ENCODE measurements at regions not wholly inside any gene's neighbourhood (a gene's known extent, or its start where the extent isn't known, plus 50 kb on each side); places are given as distances from the start of the nearest gene placed in this dataset.

- CTCF ChIA-PET = no interaction called here
- Histone ChIP-seq H3K4me3 (ENCODE audit: control extremely low read depth in 1 of 5, extremely low read depth in 1 of 5, insufficient read depth in 1 of 5, low read depth in 2 of 5, low read length in 4 of 5) (no peak overlapping the region), H3K4me2 (replicated peaks; ENCODE audit: low read depth, low read length, poor library complexity, severe bottlenecking) (no peak overlapping the region), H3K36me3 (replicated peaks in 1 of 2; ENCODE audit: control extremely low read depth in 1 of 2, control insufficient read depth in 1 of 2, extremely low read depth in 1 of 2, insufficient read depth in 2 of 2, low read length in 1 of 2) (no peaks in the 10 kb centered on the region), H3K9ac (ENCODE audit: low read length) (no peak overlapping the region), H3K79me2 (ENCODE audit: control insufficient read depth, insufficient read depth, low read length) (no peaks in the 10 kb centered on the region), H2AFZ (ENCODE audit: insufficient read depth, low read depth, low read length, poor library complexity, severe bottlenecking) (no peak overlapping the region), H3K27me3 (replicated peaks in 1 of 4; ENCODE audit: control extremely low read depth in 1 of 4, control insufficient read depth in 3 of 4, insufficient read depth in 4 of 4, low read length in 3 of 4) (no peaks in the 10 kb centered on the region), H3K9me3 (ENCODE audit: control extremely low read depth in 1 of 3, control insufficient read depth in 2 of 3, insufficient read depth in 1 of 3, low read length in 2 of 3) (peaks cover 0 to 6% (median 3%) of the 10 kb centered on the region in 3 donors), H3K27ac (ENCODE audit: low read length in 2 of 2) (no peak overlapping the region), H3K4me1 (ENCODE audit: control insufficient read depth in 2 of 2, insufficient read depth in 2 of 2, low read length in 2 of 2) (no peaks in the 10 kb centered on the region), H4K20me1 (ENCODE audit: control insufficient read depth, insufficient read depth, low read length, poor library complexity, severe bottlenecking) (no peaks in the 10 kb centered on the region)
- Mint-ChIP-seq H3K9me3 (ENCODE audit: insufficient read depth) (peaks cover 9% of the 10 kb centered on the region), H3K27ac (no peak overlapping the region), H3K4me3 (no peak overlapping the region), H3K27me3 (no peaks in the 10 kb centered on the region), H3K4me1 (no peaks in the 10 kb centered on the region)
- DNase-seq = no peak
- 100% methylated on average over 1 of the region's 2 CpGs for WGBS (ENCODE audit: insufficient coverage)
- ATAC-seq (ENCODE audit: low read depth) = no peak
- intact Hi-C loops (cut with micrococcal nuclease) = no loop called here
- TF ChIP-seq EZH2 (IDR thresholded peaks at IDR 0.05; ENCODE audit: borderline replicate concordance, insufficient read depth, low read depth, low read length, poor library complexity, severe bottlenecking) (no peak), CTCF (IDR thresholded peaks at IDR 0.05) (no peak)
- POLR2A ChIA-PET = no interaction called here
Measured at GRCh38 chr16:49085686-49086085, 196.0 kb downstream of the CBLN1 start.

GRCh38 chr16:49084628-49085390, 196.8 kb downstream of the CBLN1 start:
- Histone ChIP-seq H3K9ac (ENCODE audit: low read length) (no peak overlapping the region), H3K4me3 (ENCODE audit: control extremely low read depth in 1 of 5, extremely low read depth in 1 of 5, insufficient read depth in 1 of 5, low read depth in 2 of 5, low read length in 4 of 5) (no peak overlapping the region), H3K27me3 (replicated peaks in 1 of 4; ENCODE audit: control extremely low read depth in 1 of 4, control insufficient read depth in 3 of 4, insufficient read depth in 4 of 4, low read length in 3 of 4) (no peaks in the 10 kb centered on the region), H3K79me2 (ENCODE audit: control insufficient read depth, insufficient read depth, low read length) (no peaks in the 10 kb centered on the region), H3K27ac (ENCODE audit: low read length in 2 of 2) (no peak overlapping the region), H3K36me3 (replicated peaks in 1 of 2; ENCODE audit: control extremely low read depth in 1 of 2, control insufficient read depth in 1 of 2, extremely low read depth in 1 of 2, insufficient read depth in 2 of 2, low read length in 1 of 2) (no peaks in the 10 kb centered on the region), H2AFZ (ENCODE audit: insufficient read depth, low read depth, low read length, poor library complexity, severe bottlenecking) (no peak overlapping the region), H3K4me2 (replicated peaks; ENCODE audit: low read depth, low read length, poor library complexity, severe bottlenecking) (no peak overlapping the region), H3K9me3 (ENCODE audit: control extremely low read depth in 1 of 3, control insufficient read depth in 2 of 3, insufficient read depth in 1 of 3, low read length in 2 of 3) (peaks cover 0 to 6% (median 3%) of the 10 kb centered on the region in 3 donors), H4K20me1 (ENCODE audit: control insufficient read depth, insufficient read depth, low read length, poor library complexity, severe bottlenecking) (no peaks in the 10 kb centered on the region), H3K4me1 (ENCODE audit: control insufficient read depth in 2 of 2, insufficient read depth in 2 of 2, low read length in 2 of 2) (no peaks in the 10 kb centered on the region)
- Mint-ChIP-seq H3K27ac (no peak overlapping the region), H3K4me3 (no peak overlapping the region), H3K4me1 (no peaks in the 10 kb centered on the region), H3K27me3 (no peaks in the 10 kb centered on the region), H3K9me3 (ENCODE audit: insufficient read depth) (peaks cover 9% of the 10 kb centered on the region)
- DNase-seq (no peak), ATAC-seq (ENCODE audit: low read depth) (no peak)
- POLR2A ChIA-PET = no interaction called here
- intact Hi-C loops (cut with micrococcal nuclease) = no loop called here
- CTCF ChIA-PET = no interaction called here
- TF ChIP-seq CTCF (IDR thresholded peaks at IDR 0.05) (no peak), EZH2 (IDR thresholded peaks at IDR 0.05; ENCODE audit: borderline replicate concordance, insufficient read depth, low read depth, low read length, poor library complexity, severe bottlenecking) (no peak)

Measured in B cell (primary cell).